HepG2 (cell line): ENCODE measurements at regions not wholly inside any gene's neighbourhood (a gene's known extent, or its start where the extent isn't known, plus 50 kb on each side); places are given as distances from the start of the nearest gene placed in this dataset.

ENCODE experiments used
- ATAC-seq: fragments of 200-7000 bp; cut with Tn5 transposase; 3 replicates; pipeline ENCODE4 v1.9.1; 2020; ENCODE audit warnings: mild to moderate bottlenecking, moderate library complexity
- BruUV-seq: library from RNA; stranded (reverse); fragments of 400-500 nt; replicated peaks from 2 replicates; lab custom pipeline; 2021; lab: Mats Ljungman, UMichigan
- CTCF ChIA-PET: fragments of 300-600 bp; formaldehyde crosslinking; extraction: SDS; loops from one replicate; lab custom pipeline; 2021; ENCODE audit warnings: low total read pairs, inconsistent platforms, low intra/inter-chr PET ratio; lab: Yijun Ruan, JAX
- POLR2A ChIA-PET: fragments of 350-600 bp; sonication (Branson Sonifier 250); formaldehyde crosslinking; loops from one replicate; lab custom pipeline; 2020; ENCODE audit warnings: antibody characterized with exemption, inconsistent platforms; lab: Yijun Ruan, JAX
- DNase-seq: peaks from one replicate; pipeline ENCODE4 v3.0.0-alpha.2; 2015; ENCODE audit warnings: low spot score
- FAIRE-seq: peaks from 3 replicates; lab custom pipeline; 2011; peaks lifted over from hg19 to GRCh38; lab: Jason Lieb, UNC
- H2AFZ ChIP-seq: one replicate; pipeline ENCODE4 v1.6.1; 2011; ENCODE audit warnings: low read length, inconsistent platforms
- H3K27ac ChIP-seq: fragments of 300-600 bp; 3 replicates; pipeline ENCODE4 v1.8.0; 2011; ENCODE audit warnings: mixed run types, mild to moderate bottlenecking, mixed read lengths, low read length, inconsistent platforms; ENCODE audit not compliant: insufficient read depth; ENCODE audit errors: extremely low read length
- H3K27me3 ChIP-seq, 2 experiments: fragments of 200-600 bp in 1 of 2; 2 replicates in 1 of 2; 3 replicates in 1 of 2; pipeline versions ENCODE4 v1.6.0 to v1.8.0; 2011; ENCODE audit warnings: low read length in 2 of 2, mild to moderate bottlenecking in 2 of 2, moderate library complexity in 2 of 2, inconsistent platforms in 1 of 2; ENCODE audit not compliant: insufficient read depth in 2 of 2, control insufficient read depth in 1 of 2
- H3K36me3 ChIP-seq, 2 experiments: fragments of 200-600 bp in 1 of 2; replicated peaks in 1 of 2; 2 replicates in 1 of 2; 3 replicates in 1 of 2; pipeline versions ENCODE4 v1.5.1 to v1.8.0; 2011; ENCODE audit warnings: low read length in 2 of 2, inconsistent platforms in 1 of 2; ENCODE audit not compliant: insufficient read depth in 2 of 2, control insufficient read depth in 1 of 2
- H3K4me1 ChIP-seq: 2 replicates; pipeline ENCODE4 v1.5.1; 2012; ENCODE audit warnings: low read length, inconsistent platforms; ENCODE audit not compliant: insufficient read depth
- H3K4me2 ChIP-seq: 2 replicates; pipeline ENCODE4 v1.6.0; 2011; ENCODE audit warnings: low read depth, low read length, inconsistent platforms
- H3K4me3 ChIP-seq, 3 experiments: fragments of 200-600 bp in 1 of 3; sonication (generic), shearing (Covaris generic) in 1 of 3; replicated peaks in 1 of 3; 2 replicates each; pipeline ENCODE4 v1.5.1; 2011 to 2016; ENCODE audit warnings: low read length in 3 of 3, inconsistent platforms in 2 of 3, low read depth in 2 of 3, mild to moderate bottlenecking in 2 of 3, control low read depth in 1 of 3, mixed read lengths in 1 of 3; ENCODE audit not compliant: insufficient read depth in 1 of 3
- H3K79me2 ChIP-seq: one replicate; pipeline ENCODE4 v1.6.1; 2011; ENCODE audit warnings: low read length, inconsistent platforms; ENCODE audit not compliant: insufficient read depth
- H3K9ac ChIP-seq: 2 replicates; pipeline ENCODE4 v1.6.0; 2011; ENCODE audit warnings: mild to moderate bottlenecking, low read depth, low read length, inconsistent platforms; ENCODE audit not compliant: insufficient read depth
- H3K9me3 ChIP-seq: 2 replicates; pipeline ENCODE4 v1.5.1; 2012; ENCODE audit warnings: mild to moderate bottlenecking, low read length
- H4K20me1 ChIP-seq: 2 replicates; pipeline ENCODE4 v1.6.0; 2011; ENCODE audit warnings: inconsistent platforms, mild to moderate bottlenecking, low read length, moderate library complexity; ENCODE audit not compliant: insufficient read depth
- ASH2L ChIP-seq: fragments of 300-600, 200-600 bp; sonication (generic); IDR thresholded peaks from 2 replicates; pipeline ENCODE4 v1.7.0; 2017; ENCODE audit warnings: low read depth, mild to moderate bottlenecking, moderate library complexity, mixed read lengths, low read length; ENCODE audit not compliant: insufficient read length
- DBP ChIP-seq: sonication (generic); formaldehyde crosslinking; IDR thresholded peaks from 2 replicates; pipeline ENCODE4 v1.4.0; 2020; ENCODE audit warnings: missing genetic modification reagents; ENCODE audit errors: not compliant biosample characterization
- DR1 ChIP-seq: sonication (generic); formaldehyde crosslinking; IDR thresholded peaks from 2 replicates; pipeline ENCODE4 v1.8.0; 2021; ENCODE audit warnings: mild to moderate bottlenecking, missing genetic modification reagents, inconsistent platforms
- E2F5 ChIP-seq: sonication (generic); formaldehyde crosslinking; conservative IDR thresholded peaks from 2 replicates; pipeline ENCODE4 v1.4.0; 2020; ENCODE audit warnings: missing genetic modification reagents
- HINFP ChIP-seq: sonication (generic); formaldehyde crosslinking; IDR thresholded peaks from 2 replicates; pipeline ENCODE4 v1.4.0; 2020; ENCODE audit warnings: low read depth, mild to moderate bottlenecking, missing genetic modification reagents
- ISL2 ChIP-seq: sonication (generic); formaldehyde crosslinking; IDR thresholded peaks from 2 replicates; pipeline ENCODE4 v1.5.0; 2020; ENCODE audit warnings: missing genetic modification reagents
- MAFF ChIP-seq: IDR thresholded peaks from 2 replicates; pipeline ENCODE4 v1.6.1; 2011; ENCODE audit warnings: low read depth, low read length, improper control_type of control experiment
- MBNL3 ChIP-seq: fragments of 250-450 bp; sonication (Bioruptor Pico); conservative IDR thresholded peaks from 2 replicates; pipeline ENCODE4 v1.8.0; 2022; ENCODE audit warnings: mild to moderate bottlenecking, inconsistent platforms
- SNAPC2 ChIP-seq: sonication (generic); formaldehyde crosslinking; IDR thresholded peaks from 2 replicates; pipeline ENCODE4 v1.8.1; 2022; ENCODE audit warnings: mild to moderate bottlenecking, missing genetic modification reagents
- STAT5B ChIP-seq: sonication (generic); formaldehyde crosslinking; IDR thresholded peaks from 2 replicates; pipeline ENCODE4 v1.4.0; 2020; ENCODE audit warnings: missing genetic modification reagents
- TIGD3 ChIP-seq: sonication (generic); formaldehyde crosslinking; IDR thresholded peaks from 2 replicates; pipeline ENCODE4 v1.5.1; 2020; ENCODE audit warnings: mild to moderate bottlenecking, missing genetic modification reagents, borderline replicate concordance
- ZNF441 ChIP-seq: sonication (generic); formaldehyde crosslinking; IDR thresholded peaks from 2 replicates; pipeline ENCODE4 v1.7.0; 2021; ENCODE audit warnings: missing genetic modification reagents, borderline replicate concordance
- ZNF766 ChIP-seq: sonication (generic); formaldehyde crosslinking; IDR thresholded peaks from 2 replicates; pipeline ENCODE4 v1.5.0; 2020; ENCODE audit warnings: missing genetic modification reagents, borderline replicate concordance
- ZNF878 ChIP-seq: sonication (generic); formaldehyde crosslinking; IDR thresholded peaks from 2 replicates; pipeline ENCODE4 v1.8.1; 2023; ENCODE audit warnings: mild to moderate bottlenecking, missing genetic modification reagents, moderate library complexity
- WGBS: methylation state at CpG from one replicate; pipeline ENCODE4 v1.1.6; 2017; ENCODE audit warnings: low lambda C conversion rate; 5-methylcytosine and 5-hydroxymethylcytosine counted together
- in situ Hi-C: cut with HindIII; loops from 2 replicates; pipeline ENCODE4 v1.10.0; 2017; ENCODE audit warnings: low pct_unique_long_range_greater_than_20kb; ENCODE audit not compliant: extremely low pct_ligation_motif_present
- intact Hi-C: fragments of 100-400 bp; cut with micrococcal nuclease; formaldehyde crosslinking; loops from one replicate; pipeline ENCODE4 v1.10.0; 2022; ENCODE audit not compliant: unreplicated experiment

- DNase-seq: no peak
- no peak overlapping the region for H3K4me2 ChIP-seq
These were observed 165.8 kb upstream of the TCF4 start for GRCh38 chr18:55753643-55754263.

More at GRCh38 chr18:55753643-55754263, 165.8 kb upstream of the TCF4 start:
- FAIRE-seq (no peak), ATAC-seq (no peak)
- H3K4me1 ChIP-seq: no peaks in the 10 kb centered on the region
- WGBS: 12% methylated on average over 4 of the region's 4 CpGs
- CTCF ChIA-PET: no interaction called here
- peaks cover 63% of the 10 kb centered on the region for H3K9me3 ChIP-seq
- H3K27ac ChIP-seq: no peak overlapping the region
- H2AFZ ChIP-seq: no peak overlapping the region
- intact Hi-C loops (no loop called here), in situ Hi-C loops (no loop called here)
- no peak overlapping the region for H3K9ac ChIP-seq
- H3K36me3 ChIP-seq: no peaks in the 10 kb centered on the region
- no peak overlapping the region for H3K4me3 ChIP-seq
- no peaks in the 10 kb centered on the region for H3K27me3 ChIP-seq
- no peaks in the 10 kb centered on the region for H4K20me1 ChIP-seq
- POLR2A ChIA-PET: no interaction called here
- no peaks in the 10 kb centered on the region for H3K79me2 ChIP-seq
- no TSS peak for BruUV-seq
- TF ChIP-seq E2F5 (CRISPR knock-in tag): no peak
- no peak for TF ChIP-seq TIGD3
- TF ChIP-seq SNAPC2: no peak
- TF ChIP-seq MAFF: no peak
- TF ChIP-seq ASH2L: no peak
- no peak for TF ChIP-seq HINFP
- no peak for TF ChIP-seq ZNF441 (CRISPR knock-in tag)
- TF ChIP-seq ISL2: no peak
- TF ChIP-seq STAT5B (CRISPR knock-in tag): no peak
- no peak for TF ChIP-seq MBNL3 (CRISPR knock-in tag)
- TF ChIP-seq DR1 (CRISPR knock-in tag): no peak
- no peak for TF ChIP-seq DBP (CRISPR knock-in tag)
- no peak for TF ChIP-seq ZNF766 (CRISPR knock-in tag)
- TF ChIP-seq ZNF878 (CRISPR knock-in tag): no peak
